C4-2B (cell line): ENCODE measurements at regions not wholly inside any gene's neighbourhood (a gene's known extent, or its start where the extent isn't known, plus 50 kb on each side); places are given as distances from the start of the nearest gene placed in this dataset.
"Not testable (repeated sequence)": the region's sequence is repeated elsewhere in the genome, so short reads cannot be mapped to it uniquely, and the experiment has no call there.

ENCODE experiments used
- H3K27ac ChIP-seq: fragments of 450-650 bp; 2 replicates; pipeline ENCODE4 v1.5.1; 2017
- ZFX ChIP-seq: fragments of 450-650 bp; IDR thresholded peaks from 2 replicates; pipeline ENCODE4 v1.6.1; 2017
- TF ChIP-seq, protein P1 (sequence below): fragments of 450-650 bp; conservative IDR thresholded peaks from 2 replicates; pipeline ENCODE4 v1.5.1; 2017; ENCODE audit warnings: mild to moderate bottlenecking

DNA sequence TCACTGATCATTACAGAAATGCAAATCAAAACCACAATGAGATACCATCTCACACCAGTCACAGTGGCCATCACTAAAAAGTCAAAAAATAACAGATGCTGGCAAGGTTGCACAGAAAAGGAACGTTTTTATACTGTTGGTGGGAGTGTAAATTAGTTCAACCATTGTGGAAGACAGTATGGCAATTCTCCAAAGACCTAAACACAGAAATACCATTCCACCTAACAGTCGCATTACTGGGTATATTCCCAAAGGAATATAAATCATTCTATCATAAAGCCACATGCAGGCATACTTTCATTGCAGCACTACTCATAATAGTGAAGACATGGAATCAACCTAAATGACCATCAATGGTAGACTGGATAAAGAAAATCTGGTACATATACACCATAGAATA is 83.2 kb upstream of the ARID5B start:
- not testable (repeated sequence) for H3K27ac ChIP-seq

DNA sequence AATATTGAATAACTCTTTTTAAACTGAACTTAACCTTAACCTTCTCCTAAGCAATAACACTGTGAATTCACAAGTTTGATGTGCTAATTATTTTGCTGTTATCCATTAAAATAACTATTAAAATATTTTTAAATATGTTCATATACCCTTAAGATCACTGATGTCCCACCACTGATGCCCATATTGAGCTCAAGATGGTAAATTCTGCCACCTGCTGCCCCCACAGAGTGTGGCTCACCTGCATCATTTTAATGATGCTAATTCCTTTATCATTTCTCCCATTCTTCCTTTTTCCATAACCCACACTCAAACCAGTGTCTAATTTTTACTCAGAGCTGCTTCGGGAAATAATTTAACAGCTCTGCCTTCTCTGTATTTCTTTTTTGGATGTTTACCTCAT is 82.3 kb upstream of the ARID5B start:
- H3K27ac ChIP-seq, result no peak overlapping the region
- no peak for TF ChIP-seq ZFX
- TF ChIP-seq, protein P1, sequence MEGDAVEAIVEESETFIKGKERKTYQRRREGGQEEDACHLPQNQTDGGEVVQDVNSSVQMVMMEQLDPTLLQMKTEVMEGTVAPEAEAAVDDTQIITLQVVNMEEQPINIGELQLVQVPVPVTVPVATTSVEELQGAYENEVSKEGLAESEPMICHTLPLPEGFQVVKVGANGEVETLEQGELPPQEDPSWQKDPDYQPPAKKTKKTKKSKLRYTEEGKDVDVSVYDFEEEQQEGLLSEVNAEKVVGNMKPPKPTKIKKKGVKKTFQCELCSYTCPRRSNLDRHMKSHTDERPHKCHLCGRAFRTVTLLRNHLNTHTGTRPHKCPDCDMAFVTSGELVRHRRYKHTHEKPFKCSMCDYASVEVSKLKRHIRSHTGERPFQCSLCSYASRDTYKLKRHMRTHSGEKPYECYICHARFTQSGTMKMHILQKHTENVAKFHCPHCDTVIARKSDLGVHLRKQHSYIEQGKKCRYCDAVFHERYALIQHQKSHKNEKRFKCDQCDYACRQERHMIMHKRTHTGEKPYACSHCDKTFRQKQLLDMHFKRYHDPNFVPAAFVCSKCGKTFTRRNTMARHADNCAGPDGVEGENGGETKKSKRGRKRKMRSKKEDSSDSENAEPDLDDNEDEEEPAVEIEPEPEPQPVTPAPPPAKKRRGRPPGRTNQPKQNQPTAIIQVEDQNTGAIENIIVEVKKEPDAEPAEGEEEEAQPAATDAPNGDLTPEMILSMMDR, result peak; percentile 12

GRCh38 chr10:61821153-61821552 is 80.3 kb upstream of the ARID5B start:
- TF ChIP-seq, protein P1, result no peak
- no peak for TF ChIP-seq ZFX
- H3K27ac ChIP-seq, result no peak overlapping the region

- no peak overlapping the region for H3K27ac ChIP-seq
- TF ChIP-seq, protein P1, result no peak
- TF ChIP-seq ZFX, result no peak
These were observed 79.8 kb upstream of the ARID5B start for GRCh38 chr10:61821693-61822092.

DNA sequence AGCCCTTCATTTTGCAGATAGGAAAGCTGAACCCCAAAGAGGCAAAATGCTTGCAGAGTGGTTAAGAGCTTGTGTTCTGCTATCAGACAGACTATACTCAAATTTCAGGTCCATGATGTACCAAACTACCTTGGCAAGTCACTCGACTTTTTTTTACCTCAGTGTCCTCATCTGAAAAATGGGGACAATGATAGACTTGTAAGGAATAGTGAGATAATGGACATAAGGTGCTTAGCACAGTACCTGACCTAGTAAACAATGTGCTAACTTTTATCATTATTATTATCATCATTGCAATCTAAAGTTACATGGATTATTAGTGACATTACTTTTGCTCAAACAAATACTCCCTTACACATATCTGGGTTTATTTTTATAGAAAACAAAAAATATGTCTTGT is 79.4 kb upstream of the ARID5B start:
- H3K27ac ChIP-seq, result no peak overlapping the region
- TF ChIP-seq, protein P1, result no peak
- TF ChIP-seq ZFX, result no peak

- TF ChIP-seq, protein P1, result no peak
- TF ChIP-seq ZFX, result no peak
- no peak overlapping the region for H3K27ac ChIP-seq
These were observed 78.7 kb upstream of the ARID5B start for GRCh38 chr10:61822781-61823230.

GRCh38 chr10:61825001-61825400 is 76.5 kb upstream of the ARID5B start:
- no peak overlapping the region for H3K27ac ChIP-seq
- no peak for TF ChIP-seq ZFX

DNA sequence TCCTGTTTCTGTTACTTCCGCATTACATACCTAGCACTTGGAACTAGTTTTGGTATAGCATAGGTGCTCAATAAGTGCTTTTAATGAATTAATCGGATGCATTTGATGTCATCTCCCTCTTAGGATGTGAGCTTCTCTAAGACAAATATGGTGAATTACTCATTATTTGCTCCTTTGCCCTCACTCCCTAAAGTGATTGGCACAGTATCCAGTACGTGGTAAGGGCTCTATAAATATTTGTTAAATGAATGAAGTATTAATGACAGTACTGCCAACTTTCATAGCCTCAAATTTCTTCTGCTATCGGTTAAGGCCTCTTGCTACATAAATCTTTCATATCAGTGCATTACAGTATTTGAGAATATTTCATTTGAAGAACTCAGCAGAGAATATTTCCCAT is 75.9 kb upstream of the ARID5B start:
- TF ChIP-seq, protein P1, result no peak
- no peak for TF ChIP-seq ZFX
- H3K27ac ChIP-seq, result no peak overlapping the region

DNA sequence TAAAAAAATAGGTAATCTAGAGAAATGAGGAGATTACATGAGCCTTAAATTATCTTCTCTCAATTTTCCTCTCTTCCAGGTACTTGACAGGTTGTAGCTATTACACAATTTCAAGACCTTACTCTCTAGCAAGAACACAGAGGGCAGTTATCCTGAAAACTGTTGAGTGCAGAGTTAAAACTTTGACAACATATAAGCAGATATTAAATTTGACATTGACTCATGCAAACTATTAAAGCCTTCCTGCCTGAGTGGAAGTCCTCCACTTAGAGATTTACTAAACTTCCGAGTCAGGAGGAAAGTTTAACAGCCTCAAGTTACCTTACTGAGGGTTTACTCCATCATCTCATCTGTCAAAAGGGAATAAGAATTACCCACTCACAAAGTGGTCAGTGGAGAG is 73.5 kb upstream of the ARID5B start:
- H3K27ac ChIP-seq, result no peak overlapping the region
- TF ChIP-seq ZFX, result no peak
- TF ChIP-seq, protein P1, result no peak
